Astrocyte of the hippocampus (primary cell): ENCODE measurements at regions not wholly inside any gene's neighbourhood (a gene's known extent, or its start where the extent isn't known, plus 50 kb on each side); places are given as distances from the start of the nearest gene placed in this dataset.

Experiments used
- DNase-seq: peaks from one replicate; pipeline ENCODE4 v3.0.0; 2011; ENCODE audit warnings: low read depth, low spot score

DNA sequence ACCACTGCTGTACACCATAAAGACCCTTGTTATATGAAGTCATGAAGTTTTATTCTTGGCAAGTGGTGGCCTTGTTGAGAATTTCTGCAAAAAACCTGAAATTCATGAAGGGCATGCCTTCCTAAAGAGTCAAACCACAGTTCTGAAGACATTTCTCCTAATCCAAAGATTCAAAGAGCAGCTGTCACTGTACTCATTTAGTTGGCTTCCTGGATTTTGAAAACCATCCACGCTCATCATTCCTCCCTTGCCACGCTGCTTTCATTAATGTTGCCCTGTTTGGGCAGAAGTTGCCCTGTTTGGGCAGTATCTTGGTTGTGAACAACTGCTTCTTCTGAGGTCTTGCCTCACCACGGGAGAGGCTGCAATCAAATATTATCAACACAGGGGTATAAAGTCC lies 560.3 kb upstream of the TLE4 start:
- no peak for DNase-seq

GRCh38 chr9:79012561-79012960 lies 559.2 kb upstream of the TLE4 start:
- no peak for DNase-seq

GRCh38 chr9:79013715-79014610 lies 557.8 kb upstream of the TLE4 start:
- DNase-seq: no peak

DNA sequence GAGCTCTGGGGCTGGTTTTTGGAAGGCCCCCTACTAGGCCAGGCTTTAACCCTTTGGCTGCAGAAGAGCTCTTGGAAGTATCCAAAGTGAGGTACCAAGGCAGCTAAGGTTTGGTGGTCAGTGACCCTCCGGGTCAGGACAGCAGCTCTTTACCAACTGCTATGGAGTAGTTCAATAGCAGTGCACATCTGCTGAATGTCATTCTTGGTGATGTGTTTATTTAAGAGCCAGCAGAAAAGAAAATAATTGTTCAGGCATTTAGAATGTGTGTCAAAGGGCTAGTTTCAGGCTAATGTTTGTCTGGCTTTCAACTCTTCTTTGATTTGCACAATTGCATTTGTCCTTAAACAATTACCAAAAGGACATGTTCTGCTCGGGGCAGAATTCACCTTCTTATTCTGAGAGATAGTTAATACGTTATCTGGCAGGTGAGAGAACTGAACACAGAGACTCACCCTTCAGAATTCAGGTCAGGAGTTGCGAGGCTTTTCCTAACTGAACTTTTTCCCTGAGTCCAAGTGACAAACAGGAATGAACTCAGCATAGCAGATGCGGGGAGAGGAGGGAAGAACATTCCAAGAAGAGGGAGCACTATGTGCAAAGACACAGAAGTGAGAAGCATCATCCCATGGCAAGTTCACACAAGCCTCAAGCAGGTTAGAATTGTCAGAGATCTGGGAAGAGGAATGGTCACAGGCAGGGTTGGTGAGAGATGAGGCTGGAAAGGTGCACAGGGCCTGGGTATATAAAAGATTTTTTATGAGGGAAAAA lies 556.7 kb upstream of the TLE4 start:
- no peak for DNase-seq

DNA sequence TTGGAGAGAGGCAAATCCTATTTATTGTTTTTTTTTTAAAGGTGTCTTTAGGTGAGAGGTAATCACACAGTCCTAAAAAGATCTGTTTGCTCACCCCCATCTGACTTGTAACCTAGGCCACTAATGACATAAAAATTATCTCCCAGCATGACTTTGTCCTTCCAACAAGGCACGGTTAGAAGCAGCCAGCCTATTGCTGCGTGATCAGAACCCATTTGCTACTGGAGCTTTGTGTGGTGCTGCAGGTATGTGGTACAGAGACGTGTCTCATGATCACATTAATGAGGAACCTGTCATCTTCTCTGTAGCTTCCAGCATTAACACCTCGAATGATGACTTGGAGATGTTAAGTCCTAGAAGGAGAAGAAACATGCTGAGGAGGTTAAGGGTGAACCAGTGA lies 555.8 kb upstream of the TLE4 start:
- no peak for DNase-seq

- no peak for DNase-seq
Measured at GRCh38 chr9:79020276-79020675, 551.5 kb upstream of the TLE4 start.

DNA sequence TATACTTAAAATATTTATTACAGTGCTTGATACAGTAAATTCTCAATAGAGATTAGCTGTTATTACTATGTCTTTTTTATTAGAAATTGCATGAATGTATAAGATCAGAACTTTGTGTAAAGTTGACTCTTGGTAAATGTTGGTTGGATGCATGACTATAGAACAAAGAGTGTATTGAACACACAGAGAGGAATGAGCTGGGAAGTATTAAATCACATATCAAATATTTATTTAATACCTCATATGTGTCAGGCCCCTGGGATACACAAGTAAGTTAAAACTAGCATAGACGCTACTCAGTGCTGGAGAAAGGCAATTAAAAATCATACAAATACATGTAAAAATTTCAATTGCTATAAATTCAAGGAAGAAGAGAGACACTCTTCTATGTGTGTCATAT lies 550.7 kb upstream of the TLE4 start:
- no peak for DNase-seq

DNA sequence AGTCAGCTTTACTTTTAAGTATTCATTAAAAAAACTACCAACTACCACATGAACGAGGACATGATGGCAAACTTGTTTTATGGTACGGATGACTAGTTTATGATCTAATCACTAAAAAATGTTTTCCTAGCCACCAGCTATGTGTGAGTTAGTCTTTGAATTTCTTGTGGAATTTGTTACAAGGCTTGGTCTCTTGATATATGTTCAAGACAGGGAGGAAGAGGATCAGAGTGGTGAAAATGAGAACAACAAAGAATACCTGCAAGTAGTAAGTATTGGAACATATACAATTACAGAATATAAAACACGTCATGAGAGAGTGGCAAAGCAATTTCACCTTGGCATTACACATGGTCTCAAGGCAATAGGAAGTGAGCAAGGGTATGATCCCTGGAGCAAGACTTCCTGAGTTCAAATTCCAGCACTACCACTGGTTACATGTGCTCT lies 548.6 kb upstream of the TLE4 start:
- peak; percentile 91 for DNase-seq

DNA sequence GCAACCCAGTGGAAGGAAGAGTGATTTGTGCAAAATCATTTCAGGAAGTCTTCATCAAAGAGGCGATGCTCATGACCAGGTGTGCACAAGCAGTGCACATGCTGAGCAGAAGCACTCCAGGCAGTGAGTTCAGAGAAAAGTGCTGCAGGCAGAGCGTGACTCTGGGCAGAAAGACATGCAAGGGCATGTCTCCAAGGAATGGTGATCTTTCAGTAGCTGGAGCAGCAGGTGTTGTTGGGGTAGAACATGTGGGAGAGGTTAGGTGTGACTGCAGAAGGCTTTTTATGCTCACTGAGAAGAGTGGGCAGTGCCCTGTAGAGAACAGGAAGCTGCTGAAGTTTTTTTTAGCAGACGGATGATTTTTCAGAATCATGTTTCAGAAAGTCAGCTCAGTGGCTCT lies 545.4 kb upstream of the TLE4 start:
- DNase-seq: no peak

DNA sequence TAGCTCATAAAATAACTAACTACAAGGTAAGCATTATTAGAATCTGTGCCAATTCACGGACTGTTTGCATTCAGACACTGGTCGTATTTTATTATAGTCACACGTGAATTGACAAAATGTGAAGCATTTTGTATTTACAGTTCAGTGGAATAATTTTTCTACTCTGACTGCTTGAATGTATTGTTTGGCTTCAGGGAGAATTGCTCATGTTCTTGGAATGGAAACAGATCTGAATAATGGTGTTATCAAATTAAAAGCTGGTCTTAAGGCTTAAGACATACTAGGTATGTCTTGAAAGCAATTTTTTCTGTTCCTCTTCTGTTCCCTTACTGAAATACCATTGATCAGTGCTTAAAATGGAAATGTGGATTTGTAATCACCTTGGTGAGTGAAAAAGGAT lies 543.7 kb upstream of the TLE4 start:
- peak; percentile 55 for DNase-seq

DNA sequence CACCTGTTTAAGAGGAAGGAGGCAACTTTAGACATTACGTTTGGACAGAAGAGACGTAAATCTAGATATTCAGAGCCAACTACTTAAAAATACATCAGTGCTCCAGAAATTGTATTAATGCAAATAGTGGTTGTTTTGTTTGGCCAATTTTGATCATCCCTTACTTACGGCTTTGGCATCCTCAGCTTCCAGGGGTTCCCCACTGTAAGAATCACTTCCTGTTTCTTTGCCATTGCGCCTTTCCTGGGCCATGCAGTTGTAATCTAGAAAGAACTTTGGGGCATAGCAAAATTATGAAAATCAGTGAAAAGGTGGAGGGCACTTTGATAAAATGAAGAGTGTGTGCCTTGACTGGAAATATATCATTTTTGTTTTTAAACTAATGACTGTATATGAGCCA lies 537.2 kb upstream of the TLE4 start:
- DNase-seq: no peak

DNA sequence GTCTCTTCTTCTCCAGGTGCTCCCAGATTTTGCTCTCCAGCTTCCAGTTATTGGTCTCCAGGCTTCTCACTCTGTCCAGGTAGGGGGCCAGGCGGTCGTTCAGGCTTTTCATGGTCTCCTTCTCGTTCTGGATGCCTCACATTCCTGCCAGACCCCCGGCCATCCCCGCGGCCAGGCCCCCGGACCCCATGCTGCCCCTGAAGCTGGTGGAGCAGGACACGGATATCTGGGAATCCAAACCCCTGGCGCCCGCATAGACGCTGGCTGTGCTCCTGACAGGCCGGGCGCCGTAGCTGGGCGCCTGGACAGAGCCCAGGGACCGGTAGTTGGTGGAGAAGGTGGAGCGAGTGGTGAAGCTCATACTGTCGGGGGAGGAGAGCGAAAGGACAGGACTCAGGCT lies 534.4 kb upstream of the TLE4 start:
- no peak for DNase-seq

DNA sequence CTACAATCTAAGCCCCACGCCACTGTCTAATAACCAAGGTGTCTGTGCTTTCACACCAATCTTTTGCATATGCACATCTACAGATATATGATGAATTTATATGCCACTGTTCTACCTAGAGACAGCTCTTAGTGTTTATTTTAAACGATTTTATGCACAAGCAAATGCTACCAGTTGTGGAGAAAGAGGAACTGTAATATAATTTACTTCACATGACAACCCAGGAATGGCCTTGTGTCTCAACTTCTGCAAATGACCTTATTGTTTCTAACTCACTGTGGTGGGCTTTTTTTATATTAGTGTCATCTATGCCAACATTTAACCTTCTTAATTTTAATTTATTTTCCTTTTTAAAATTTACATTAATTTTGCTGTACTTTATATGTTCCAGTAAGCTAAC lies 531.1 kb upstream of the TLE4 start:
- DNase-seq: no peak

DNA sequence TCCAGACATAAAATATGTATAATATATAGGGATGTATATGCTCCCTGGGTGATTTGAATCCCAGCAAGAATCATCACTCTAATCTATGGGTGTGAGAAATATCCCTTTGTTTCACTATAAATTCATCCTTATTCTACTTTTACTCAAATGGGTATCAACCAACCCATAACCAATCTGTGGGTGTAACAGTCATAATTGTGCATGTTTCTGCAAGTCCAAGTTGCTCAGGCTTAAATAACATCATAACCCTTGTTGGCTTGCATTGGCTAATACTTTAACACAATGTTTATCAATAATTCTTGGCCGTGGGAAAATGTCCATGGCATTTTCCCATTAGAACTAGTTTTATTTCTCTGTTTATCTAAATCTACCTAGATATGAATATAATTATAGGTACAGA lies 530.5 kb upstream of the TLE4 start:
- no peak for DNase-seq

DNA sequence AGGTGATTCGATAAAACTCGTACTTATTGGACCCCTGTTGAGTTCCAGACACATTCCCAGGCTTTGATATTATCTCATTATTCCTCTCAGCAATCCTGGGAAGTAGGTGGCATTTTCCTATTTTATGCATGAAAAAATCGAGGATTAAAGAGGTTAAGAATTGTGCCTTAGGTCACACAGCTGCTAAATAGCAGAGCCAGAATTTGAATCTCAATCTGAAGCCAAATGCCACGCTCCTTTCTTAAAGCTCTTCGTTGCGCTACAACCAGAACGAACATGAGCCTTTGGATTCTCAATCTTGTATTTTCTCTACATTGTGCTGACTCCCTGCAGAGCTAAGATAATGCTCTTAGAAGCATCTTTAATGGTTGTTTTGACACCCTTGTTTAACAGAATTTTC lies 527.8 kb upstream of the TLE4 start:
- no peak for DNase-seq

- no peak for DNase-seq
Measured at GRCh38 chr9:79046401-79046800, 525.4 kb upstream of the TLE4 start.

- DNase-seq: no peak
Measured at GRCh38 chr9:79049371-79049770, 522.4 kb upstream of the TLE4 start.

DNA sequence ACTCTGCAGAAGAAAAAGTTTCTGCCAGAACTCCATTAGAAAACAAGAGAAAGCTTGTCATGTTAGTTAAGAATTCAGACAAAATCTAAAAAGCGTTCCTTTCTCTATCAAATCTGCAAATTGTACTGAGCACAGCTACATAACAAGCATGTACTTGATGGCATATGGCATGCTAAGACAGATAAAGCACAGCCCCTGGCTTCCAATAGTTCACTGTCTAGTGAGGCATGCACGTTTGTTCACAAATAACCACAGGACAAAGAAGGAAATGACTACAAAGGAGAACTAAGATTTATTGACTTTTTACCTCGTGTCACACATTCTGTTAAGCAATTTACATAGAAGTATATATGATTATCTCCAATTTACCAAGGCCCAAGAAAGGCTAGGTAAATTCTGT lies 518.2 kb upstream of the TLE4 start:
- peak; percentile 23 for DNase-seq

GRCh38 chr9:79054500-79054899 lies 517.3 kb upstream of the TLE4 start:
- peak; percentile 33 for DNase-seq

DNA sequence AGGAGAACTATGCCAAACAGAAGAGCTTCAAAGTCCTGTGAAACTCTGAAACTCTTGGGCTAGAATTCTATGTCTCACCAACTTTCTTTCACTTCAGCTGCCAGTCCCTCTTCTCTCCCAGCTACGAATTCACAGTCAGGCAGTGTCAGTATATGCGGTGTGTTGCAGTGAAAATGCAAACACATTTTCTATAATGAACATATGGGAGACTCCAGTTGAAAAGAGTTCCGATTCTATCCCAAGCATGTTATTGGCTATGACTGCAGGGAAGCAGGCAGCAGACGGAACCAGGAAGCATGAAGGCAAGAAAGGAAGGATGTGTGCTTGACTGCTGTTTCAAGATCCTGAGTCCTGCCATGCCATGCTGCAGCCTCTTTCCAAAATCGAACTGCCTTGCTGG lies 515.7 kb upstream of the TLE4 start:
- no peak for DNase-seq

DNA sequence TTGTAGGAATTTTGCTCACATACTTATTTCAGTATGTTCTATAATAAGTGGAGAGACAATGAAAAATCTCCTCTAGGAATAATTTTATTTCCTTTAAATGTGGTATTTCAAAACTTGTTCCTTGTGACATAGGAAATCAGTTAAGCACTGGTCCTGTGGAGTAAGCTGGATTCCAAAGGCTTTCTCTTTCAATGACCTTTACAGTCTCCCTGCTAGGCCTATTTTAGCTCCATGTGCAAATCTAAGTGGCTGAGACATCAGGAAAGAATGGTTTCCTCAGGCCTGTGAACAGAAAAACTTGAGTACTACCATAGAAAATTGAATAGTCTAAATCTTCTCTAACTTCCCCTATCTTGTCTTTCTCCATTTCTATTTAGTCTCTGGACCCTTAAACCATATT lies 514.2 kb upstream of the TLE4 start:
- DNase-seq: no peak

DNA sequence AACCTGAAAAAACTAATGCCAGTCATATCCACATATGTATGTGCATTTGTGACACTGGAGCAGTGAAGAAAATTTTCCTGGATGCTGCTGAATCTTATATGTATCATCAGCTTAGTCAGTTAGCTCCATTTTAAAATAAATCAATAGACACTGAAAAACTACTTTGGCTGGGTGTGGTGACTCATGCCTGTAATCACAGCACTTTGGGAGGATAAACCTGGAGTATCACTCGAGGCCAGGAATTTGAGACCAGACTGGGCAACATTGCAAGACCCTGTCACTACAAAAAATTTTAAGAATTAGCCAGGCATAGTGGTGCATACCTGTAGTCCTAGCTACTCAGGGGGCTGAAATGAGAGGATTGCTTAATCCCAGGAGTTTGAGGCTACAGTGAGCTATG lies 511.0 kb upstream of the TLE4 start:
- DNase-seq: no peak
